Activated naive CD8-positive, alpha-beta T cell treated with anti-CD3 and anti-CD28 coated beads, Interleukin-2, amount 50 U/mL, for 16 hours (primary cell): ENCODE measurements at regions not wholly inside any gene's neighbourhood (a gene's known extent, or its start where the extent isn't known, plus 50 kb on each side); places are given as distances from the start of the nearest gene placed in this dataset.

Experiments
- DNase-seq: peaks from one replicate; pipeline ENCODE4 v3.0.0-alpha.2; 2020; ENCODE audit warnings: low read depth, low spot score

DNA sequence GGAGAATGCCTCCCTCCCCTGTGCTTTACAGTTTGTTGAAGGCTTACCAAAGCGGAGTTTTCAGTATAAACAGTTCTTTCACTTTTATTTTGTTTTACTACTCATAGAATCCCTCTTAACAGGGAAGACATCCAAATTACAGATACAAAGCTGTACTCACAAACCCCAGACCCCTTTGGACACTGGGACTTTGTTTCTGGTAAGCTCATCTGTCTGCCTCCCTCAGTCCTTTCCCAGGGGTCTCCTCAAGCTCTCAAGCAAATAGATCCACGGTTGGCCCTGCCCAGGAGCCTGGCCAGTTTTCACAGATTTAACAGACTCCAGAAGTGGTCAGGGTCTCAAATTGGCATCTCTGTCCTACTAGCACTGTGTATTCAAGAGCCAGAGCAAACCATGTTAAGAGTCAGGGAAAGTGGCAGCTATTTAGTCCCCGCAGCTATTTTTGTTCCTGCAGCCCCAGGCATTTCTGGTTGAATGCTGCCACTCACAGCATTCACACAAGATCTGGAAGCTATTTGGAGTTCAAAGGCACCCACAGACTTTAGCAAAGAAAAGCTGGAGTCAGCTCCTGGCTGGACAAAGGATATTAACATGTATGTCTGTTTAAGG is 54.2 kb downstream of the TMEM100 start:
- DNase-seq: no peak

DNA sequence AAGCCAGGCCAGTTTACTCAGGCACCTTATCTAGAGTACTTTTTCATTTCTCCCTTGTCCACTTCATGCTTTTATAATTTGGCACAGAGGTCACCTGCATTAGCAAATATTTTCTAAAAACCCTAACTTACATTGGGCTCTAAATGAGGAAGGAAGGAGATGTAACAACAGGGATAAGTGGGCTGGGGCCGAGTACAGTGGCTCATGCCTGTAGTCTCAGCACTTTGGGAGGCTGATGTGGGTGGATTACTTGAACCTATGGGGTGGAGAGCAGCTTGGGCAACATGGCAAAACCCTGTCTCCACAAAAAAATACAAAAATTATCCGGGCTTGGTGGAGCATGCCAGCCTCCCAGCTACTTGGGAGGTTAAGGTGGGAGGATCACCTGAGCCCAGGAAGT is 55.9 kb downstream of the TMEM100 start:
- no peak for DNase-seq

DNA sequence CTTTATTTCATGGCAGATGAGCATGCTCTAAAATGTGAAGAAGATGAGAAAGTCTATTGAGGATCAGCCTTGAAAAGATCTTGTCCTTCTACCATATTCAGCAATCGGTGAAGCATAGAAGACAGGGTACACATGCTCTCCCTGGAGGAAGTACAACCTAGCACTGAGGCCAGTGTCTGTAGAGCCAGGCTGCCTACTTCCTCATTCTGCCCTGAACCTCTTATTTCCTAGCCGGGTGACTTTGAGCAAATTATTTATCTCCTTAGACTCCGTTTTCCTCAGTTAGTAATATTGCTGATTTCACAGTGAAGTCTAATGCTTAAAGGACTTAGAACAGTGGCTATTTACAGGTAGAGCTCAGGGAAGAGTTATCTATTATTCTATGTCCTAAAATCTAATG is 58.4 kb downstream of the TMEM100 start:
- no peak for DNase-seq

DNA sequence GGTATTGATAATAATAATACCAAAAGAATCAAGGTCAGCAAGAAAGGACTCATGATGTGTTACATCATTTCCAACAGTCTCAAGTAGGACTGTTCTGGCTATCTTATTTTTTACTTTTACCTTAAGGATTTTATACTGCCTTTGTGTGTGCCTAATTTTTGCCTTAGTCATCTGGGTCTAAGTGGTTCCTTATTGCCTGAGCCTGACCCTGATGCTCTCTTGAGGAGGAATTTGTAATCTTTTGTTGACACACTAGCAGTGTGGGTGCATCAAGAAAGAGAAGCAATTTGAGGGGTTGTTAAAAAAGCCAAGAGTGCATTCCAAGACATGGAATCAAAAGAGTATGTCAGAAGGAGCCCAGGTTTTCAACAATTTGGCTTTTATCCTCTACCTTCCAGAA is 59.3 kb downstream of the TMEM100 start:
- no peak for DNase-seq

DNA sequence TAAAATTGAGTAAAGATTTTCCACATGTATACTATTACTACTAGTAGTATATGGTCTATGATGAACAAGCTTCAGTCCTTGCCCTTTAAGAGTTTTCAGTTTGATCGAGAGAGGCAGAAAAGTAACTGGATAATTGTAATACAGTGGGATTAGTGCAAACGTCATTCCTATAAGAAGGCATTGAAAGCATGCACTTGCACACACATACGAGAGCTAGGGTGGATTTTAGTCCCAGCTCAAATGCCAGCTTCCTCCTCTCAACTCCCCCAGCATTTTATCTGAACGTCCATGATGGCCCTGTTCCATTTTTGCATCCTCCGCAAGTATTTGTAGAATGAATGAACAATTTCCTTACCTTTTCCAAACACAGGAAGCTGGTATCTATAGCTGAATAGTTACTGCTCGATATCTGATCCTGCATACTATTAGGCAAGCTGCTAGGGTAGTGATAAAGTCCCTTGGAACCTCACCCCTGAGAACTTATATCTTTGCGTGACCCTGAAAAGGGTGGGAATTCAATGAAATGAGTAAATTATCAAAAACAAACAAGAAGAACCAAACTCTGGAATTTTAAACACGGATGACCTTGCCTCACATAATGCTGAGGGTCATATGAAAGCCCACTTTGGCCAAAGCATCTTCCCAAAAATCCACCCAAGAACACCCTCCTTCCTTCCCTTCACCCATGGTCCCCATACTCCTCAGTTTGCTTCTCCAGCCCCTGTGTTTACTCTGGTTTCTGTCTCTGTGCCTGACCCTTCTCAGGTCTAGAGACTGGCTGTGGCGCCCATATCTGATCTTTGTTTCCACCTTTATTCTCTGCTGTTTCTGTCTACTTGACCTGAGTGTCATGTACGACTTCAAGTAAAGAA is 60.5 kb downstream of the TMEM100 start:
- no peak for DNase-seq

DNA sequence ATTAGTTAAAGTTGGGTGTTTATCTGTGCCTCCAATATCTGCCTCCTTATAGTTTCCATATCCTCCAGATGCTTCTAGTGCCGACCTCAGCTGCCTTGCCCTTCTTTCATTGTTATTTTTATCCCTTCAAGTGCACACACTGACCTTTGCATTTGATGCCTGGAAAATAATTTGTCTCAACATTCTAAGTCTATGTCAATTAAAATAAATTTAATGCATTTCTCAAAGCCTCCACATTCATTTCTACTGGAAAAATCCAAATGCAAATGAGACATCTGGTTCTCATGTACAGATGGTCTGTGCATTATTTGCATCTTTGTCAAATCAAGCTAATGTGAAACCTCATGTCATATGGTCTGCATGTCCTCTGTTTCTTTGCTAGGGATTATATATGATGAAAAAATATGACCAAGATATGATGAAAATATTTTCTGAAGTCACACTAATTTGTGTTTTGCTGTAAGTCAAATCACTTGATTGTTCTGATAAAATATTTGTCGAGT is 61.4 kb downstream of the TMEM100 start:
- no peak for DNase-seq

DNA sequence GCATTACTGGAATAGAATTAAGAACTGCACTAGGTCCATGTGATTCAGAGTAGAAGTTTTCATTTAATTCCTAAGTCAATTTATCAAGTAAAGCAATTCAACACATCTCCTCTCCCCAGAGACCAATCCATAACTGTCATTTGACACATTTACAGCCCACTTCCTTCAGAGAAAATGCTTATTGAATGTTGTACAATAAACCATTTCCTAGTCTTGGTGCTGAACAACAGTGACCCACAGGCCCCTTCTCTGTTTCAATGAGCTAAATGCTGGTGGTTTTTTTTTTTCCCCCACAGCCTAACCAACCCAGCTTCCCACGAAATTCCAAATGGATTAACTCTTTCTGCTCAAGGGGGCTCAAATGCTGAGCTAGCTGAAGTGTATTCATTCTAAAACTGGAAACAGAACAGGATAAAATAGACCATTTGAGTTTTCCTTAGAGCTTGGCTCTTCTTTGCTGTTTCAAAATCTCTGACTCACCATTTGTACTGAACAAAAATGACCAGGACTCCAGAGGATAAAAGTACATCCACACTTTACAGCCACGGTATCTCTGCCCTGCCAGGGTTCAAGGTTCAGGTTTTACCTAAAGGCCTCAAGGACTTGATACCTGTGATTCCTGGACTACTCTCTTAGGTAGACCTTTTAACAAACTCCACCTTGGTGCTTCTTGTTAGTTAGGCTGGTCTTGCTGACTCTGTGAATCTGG is 62.3 kb downstream of the TMEM100 start:
- no peak for DNase-seq

DNA sequence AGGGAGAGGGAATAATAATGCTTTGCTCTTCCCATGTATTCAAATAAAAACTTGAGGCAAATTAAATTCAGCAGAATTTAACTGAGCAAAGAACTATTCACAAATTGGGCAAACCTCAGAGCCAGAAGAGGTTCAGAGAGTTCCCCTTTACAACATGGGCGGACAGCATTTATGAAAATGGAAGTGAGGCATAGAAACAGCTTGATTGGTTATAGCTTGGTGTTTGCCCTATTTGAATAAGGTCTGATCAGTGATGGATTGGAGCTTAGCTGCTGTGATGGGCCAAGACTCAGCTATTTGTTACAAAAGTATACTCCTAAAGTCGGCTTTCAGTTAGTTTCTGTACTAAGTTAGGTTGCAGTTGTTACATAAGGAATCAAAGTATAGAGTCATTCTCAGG is 63.0 kb downstream of the TMEM100 start:
- no peak for DNase-seq

DNA sequence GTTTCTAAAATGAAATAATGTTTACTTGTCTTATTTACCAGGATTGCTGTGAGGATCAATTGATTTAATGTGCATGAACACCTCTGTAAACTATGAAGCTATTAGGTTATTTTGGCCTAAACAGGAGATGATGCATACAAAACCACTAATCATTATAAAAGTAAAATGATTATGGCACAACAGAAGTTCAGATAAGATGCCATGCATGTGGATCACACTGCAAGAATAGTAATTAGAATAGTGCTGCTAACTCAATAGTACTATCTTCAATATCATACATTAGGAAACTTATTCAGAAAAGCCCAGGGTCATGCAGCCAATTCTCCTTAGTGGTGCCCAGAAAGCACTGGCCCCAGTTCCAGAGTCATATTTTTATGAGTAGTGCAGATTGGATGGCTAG is 66.9 kb downstream of the TMEM100 start:
- no peak for DNase-seq

DNA sequence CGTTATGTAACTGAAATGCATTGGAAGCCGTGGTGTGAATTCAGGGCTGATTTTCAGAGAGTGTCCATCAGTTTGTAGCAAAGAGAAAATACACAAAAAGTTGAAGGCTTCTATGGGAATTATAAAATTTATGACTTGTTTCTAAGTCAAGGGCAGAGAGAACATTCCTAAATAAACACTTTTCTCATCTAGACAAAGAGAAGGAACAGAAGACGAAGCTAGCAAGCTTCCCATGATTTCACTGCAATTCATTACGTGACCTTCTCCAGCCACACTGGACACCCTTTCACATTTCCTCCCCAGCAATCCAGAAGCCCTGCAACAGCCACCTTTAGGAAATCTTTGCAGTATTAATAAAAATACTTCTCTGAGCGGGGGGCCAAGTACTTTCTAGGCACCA is 67.8 kb downstream of the TMEM100 start:
- no peak for DNase-seq

DNA sequence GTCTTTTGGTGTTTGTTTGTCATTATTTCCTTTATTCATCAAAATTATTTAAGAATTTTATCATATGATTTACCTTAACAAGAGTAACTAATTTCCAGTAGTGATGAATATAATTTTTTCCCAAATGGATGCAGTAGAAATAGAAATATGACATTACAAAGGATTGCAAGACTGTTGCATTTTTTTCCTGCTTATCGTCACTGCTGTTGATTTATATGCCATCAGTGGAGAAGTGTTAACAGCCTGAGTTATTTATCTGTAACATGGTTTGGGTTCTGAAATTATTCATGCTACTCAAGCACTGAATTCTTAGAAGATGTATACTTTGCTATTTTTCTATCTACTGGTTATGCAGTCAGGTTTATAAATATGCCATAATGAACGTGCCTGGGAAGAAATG is 68.6 kb downstream of the TMEM100 start:
- DNase-seq: no peak

DNA sequence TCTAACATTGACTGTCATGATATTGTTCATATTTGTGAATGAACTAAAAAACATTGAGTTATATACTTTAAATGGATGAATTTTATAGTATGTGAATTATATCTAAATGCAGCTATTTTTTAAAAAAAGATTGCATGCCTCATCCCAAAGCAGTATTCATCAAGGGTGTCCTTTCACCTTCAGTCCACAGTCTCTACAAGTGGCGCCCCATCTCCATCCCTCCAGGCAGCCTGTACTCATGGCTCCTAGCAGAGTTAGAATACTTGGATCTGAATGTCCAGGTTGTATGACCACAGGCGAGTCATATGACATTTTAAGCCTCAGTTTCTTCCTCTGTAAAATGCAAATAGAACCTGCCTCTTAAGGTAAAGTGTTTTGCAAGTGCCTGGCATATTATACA is 69.8 kb downstream of the TMEM100 start:
- no peak for DNase-seq

DNA sequence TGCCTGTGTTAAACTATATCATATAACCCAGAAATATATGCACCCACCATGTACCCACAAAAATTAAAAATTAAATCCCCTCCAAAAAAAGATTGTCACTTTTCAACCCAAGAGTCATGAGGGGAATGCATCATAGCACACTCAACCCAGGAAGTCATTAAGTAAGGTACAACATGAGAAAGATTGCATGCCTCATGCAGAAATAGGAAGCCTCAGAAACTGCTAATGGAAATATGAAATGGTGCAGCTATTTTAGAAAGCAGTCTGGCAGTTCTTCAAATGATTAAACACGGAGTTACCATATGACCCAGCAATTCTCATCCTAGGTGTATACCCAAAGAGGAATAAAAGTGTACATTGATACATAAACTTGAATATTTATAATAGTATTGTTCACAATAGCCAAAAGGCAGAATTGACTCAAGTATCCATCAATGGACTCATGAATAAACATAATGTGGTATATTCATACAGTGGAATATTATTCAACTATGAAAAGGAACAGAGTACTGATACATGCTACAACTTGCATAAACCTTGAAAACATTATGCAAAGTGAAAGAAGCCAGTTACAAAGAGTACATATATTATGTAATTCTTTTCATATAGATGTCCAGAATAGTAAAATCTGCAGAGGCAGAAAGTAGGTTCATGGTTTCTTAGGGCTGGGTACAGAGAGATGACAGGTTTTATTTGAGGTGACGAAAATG is 70.4 kb downstream of the TMEM100 start:
- no peak for DNase-seq

DNA sequence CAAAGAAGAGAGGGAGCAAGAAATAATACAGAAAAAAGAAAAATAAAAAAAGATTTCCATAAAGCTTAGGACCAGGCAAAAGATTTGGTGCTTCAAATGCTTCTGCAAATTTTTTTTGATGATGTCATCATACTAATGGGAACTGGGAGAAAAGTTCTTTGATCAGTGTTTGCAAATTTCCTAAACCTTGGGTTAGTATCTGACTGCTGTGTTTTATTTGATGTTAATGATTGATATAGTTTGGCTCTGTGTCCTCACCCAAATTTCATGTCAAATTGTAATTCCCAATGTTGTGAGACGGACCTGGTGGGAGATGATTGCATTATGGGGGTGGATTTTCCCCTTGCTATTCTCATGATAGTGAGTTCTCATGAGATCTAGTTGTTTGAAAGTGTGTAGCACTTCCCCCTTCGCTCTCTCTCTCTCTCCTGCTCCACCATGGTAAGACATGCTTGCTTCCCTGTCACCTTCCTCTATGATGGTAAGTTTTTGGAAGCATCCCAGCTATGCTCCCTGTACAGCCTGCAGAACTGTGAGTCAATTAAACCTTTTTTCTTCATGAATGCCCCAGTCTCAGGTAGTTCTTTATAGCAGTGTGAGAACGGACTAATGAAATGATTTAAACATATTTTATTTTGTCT is 72.6 kb downstream of the TMEM100 start:
- DNase-seq: no peak

DNA sequence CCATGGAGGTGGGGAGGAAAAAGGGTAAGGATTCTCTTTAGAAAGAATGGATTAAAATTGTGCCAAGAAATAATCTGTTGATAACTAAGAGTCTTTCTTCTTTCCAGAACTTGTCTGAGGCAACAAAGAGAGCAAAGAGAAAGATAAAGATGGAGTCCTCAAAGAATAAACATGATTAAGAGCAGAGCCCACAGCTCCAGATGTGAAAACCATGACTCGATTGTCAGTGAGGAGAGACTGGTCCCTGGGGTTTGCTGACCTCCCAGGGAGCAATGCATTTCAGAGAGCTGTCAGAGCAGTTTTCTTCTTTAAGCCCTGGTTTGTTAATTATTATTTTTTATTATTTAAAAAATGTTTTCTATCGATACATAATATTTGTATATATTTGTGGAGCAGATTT is 74.6 kb downstream of the TMEM100 start:
- no peak for DNase-seq

DNA sequence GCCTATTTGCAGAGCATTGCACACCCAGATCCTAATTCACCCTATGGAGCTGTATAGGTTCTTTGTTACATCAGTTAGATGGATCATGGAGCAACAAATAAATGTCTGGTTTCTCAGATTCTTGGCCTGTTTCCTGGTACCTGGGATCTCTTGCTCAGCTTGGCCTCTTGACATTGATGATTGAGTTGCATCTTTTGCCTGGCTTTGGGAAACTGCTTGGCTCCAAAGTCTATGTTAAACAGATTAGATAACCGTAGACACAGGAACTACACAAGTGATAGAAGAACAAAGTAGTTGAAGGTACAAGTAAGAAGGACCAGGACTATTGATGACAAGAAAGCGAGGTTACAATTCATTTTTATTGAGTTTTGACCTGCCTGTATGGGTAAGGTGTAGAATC is 77.3 kb downstream of the TMEM100 start:
- DNase-seq: no peak

DNA sequence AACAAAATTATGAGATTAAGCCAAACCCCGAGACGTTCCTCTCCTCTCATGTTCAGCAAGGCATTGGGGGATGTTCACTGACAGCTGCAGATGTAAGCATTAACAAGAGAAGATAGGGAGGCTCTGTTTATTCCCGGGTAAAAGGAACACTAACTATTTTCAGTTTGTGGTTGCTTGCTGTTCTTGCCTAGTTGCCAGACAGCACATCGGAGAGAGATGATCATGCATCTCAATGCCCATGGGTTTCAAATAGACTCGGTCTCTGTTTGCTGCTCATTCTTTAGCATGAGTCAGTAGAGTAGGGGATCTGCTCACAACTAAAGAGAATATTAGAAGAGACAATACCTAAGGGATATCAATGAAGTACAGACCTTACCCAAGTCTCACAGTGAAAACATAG is 78.3 kb downstream of the TMEM100 start:
- DNase-seq: no peak

DNA sequence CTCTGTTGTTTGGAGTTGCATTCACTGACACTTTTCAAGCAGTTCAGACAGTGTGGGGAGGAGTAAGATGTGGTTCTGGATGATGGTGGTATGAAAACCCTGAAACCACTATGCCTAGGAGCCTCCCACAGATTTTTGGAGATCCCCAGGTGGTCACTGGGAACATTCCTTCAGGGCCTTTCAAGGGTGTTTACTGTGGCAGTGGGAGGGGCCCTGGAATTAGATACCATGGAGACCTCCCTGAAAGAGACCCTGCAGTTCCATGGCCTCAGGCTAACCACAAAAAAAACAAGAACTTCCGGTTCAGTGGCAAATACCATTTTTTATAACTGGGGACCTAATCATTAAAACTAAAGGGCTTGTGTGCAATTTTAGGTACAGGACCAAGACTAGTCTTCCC is 79.9 kb downstream of the TMEM100 start:
- DNase-seq: no peak

DNA sequence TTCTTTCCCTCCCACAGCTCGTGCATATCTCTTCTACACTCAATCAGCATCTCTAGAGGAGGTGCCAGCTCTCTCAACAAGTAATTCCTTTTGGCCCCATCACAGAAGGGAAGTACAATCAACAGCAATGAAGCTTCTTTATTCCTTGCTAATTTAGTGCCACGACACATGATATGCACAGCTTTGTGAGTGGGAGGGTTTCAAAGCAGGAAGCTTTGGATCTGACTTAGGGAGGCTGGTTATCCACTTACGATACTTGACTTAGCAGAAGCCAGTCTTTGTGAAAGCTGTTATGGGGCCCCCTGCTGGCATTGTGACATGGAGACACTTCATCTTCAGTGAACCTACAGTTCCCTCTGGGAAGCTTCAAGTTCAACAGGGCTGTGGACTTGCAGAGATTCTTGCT is 81.0 kb downstream of the TMEM100 start:
- DNase-seq: no peak

DNA sequence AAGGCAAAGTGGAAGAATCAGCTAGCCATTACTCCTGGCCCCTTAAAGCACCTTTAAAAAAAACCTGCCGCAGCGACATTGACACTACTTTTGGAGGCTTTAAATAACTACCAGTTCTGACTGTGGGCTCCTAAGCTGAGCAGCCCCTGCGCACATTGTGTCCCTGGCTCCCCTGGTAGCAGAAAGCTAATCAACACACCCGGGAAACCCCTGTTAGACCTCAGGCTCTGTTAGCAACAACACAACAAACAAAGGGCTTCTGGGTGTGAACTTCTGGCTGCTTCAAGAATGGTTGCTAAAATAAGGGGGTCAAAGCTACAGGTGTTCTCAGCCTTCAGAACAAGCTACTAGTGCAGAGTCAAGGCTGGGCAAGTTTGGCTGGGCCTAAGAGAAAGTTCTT is 83.6 kb downstream of the TMEM100 start:
- no peak for DNase-seq

DNA sequence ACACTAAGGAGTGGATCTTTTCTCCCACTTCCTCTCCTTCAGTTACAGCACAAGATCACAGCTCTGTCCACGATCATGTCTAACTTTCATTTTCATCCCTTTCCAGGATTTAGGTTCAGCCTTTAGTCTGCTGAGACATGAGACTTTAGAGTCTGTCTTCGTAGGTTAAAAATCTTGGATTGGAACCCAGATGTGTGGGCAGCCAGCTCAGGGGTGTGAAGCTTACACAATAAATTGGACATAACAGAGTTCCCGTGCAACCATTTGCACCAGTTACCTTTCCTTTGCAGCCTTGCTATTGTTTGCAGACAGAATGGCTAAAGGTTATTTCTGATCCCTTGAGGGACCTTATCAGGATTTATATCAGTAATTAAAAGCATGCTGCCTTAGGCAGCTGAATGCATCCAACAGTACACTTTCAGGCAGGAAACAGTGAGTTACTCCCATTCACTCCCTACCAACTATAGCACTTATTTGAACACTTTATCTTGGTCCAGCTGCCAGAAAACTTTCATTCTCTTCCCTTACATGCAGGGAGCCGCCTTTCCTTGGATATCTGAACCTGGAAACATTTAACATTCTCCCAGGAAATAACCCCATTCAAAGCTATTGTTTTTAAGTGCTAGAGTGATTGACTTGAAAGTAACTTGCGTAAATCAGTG is 87.3 kb downstream of the TMEM100 start:
- no peak for DNase-seq
